GM23248 (cell line): ENCODE measurements at regions not wholly inside any gene's neighbourhood (a gene's known extent, or its start where the extent isn't known, plus 50 kb on each side); places are given as distances from the start of the nearest gene placed in this dataset.

Source experiments
- EZH2 ChIP-seq: fragments of 200-600 bp; sonication (generic); IDR thresholded peaks from 2 replicates; pipeline ENCODE4 v1.6.1; 2018; ENCODE audit warnings: antibody characterized with exemption, mild to moderate bottlenecking; ENCODE audit not compliant: insufficient read depth, poor library complexity, severe bottlenecking
- EZH2phosphoT487 ChIP-seq: fragments of 200-600 bp; sonication (generic); IDR thresholded peaks from 2 replicates; pipeline ENCODE4 v1.6.1; 2018; ENCODE audit warnings: antibody characterized with exemption, moderate library complexity, mild to moderate bottlenecking, low read depth; ENCODE audit not compliant: insufficient read depth

GRCh38 chr2:12302691-12303090 lies 414.0 kb upstream of the TRIB2 start:
- no peak for TF ChIP-seq EZH2phosphoT487
- TF ChIP-seq EZH2, result no peak
